ENCODE measurements at regions not wholly inside any gene's neighbourhood (a gene's known extent, or its start where the extent isn't known, plus 50 kb on each side); places are given as distances from the start of the nearest gene placed in this dataset.

- Mint-ChIP-seq H3K4me1 (no peaks in the 10 kb centered on the region), H3K36me3 (no peaks in the 10 kb centered on the region), H3K9me3 (no peaks in the 10 kb centered on the region), H3K27ac (no peak overlapping the region), H3K4me3 (no peak overlapping the region), H3K27me3 (ENCODE audit: low read depth) (no peaks in the 10 kb centered on the region)
- TF ChIP-seq, protein P1, sequence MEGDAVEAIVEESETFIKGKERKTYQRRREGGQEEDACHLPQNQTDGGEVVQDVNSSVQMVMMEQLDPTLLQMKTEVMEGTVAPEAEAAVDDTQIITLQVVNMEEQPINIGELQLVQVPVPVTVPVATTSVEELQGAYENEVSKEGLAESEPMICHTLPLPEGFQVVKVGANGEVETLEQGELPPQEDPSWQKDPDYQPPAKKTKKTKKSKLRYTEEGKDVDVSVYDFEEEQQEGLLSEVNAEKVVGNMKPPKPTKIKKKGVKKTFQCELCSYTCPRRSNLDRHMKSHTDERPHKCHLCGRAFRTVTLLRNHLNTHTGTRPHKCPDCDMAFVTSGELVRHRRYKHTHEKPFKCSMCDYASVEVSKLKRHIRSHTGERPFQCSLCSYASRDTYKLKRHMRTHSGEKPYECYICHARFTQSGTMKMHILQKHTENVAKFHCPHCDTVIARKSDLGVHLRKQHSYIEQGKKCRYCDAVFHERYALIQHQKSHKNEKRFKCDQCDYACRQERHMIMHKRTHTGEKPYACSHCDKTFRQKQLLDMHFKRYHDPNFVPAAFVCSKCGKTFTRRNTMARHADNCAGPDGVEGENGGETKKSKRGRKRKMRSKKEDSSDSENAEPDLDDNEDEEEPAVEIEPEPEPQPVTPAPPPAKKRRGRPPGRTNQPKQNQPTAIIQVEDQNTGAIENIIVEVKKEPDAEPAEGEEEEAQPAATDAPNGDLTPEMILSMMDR (IDR thresholded peaks at IDR 0.05; ENCODE audit: unreplicated experiment), result no peak
- DNase-seq (ENCODE audit: low spot score in 2 of 2, unreplicated experiment in 2 of 2), result no peak
These were observed 174.5 kb upstream of the AFDN start for GRCh38 chr6:167652042-167652700.

DNA sequence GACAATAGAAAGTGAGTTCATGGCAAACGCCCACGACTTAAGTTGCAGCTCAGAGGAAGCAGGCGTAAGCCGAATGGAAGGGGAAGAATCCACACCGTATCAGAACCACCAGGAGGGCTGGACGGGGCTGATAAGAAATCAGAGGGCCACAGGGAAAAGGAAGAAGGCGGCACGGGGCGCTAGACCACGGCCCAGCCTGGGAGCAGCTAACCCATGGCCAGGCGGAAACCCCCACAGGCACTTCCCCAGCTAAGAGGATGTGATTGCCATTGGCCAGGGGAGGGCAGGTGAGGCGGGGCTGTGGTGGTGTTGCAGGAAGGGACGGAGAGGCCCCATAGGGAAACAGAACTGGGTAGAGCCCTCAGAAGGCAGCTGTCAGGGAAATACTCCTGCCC is 174.0 kb upstream of the AFDN start:
- Mint-ChIP-seq H3K27me3 (ENCODE audit: low read depth) (no peaks in the 10 kb centered on the region), H3K4me3 (no peak overlapping the region), H3K36me3 (no peaks in the 10 kb centered on the region), H3K9me3 (no peaks in the 10 kb centered on the region), H3K27ac (no peak overlapping the region), H3K4me1 (no peaks in the 10 kb centered on the region)
- TF ChIP-seq, protein P1 (IDR thresholded peaks at IDR 0.05; ENCODE audit: unreplicated experiment), result no peak
- DNase-seq (ENCODE audit: low spot score in 2 of 2, unreplicated experiment in 2 of 2), result no peak

- Mint-ChIP-seq H3K9me3 (no peaks in the 10 kb centered on the region), H3K27me3 (ENCODE audit: low read depth) (no peaks in the 10 kb centered on the region), H3K4me3 (no peak overlapping the region), H3K4me1 (no peaks in the 10 kb centered on the region), H3K36me3 (no peaks in the 10 kb centered on the region), H3K27ac (no peak overlapping the region)
- no peak for DNase-seq (ENCODE audit: low spot score in 2 of 2, unreplicated experiment in 2 of 2)
- TF ChIP-seq, protein P1 (IDR thresholded peaks at IDR 0.05; ENCODE audit: unreplicated experiment), result no peak
These were observed 173.2 kb upstream of the AFDN start for GRCh38 chr6:167653561-167653960.

DNA sequence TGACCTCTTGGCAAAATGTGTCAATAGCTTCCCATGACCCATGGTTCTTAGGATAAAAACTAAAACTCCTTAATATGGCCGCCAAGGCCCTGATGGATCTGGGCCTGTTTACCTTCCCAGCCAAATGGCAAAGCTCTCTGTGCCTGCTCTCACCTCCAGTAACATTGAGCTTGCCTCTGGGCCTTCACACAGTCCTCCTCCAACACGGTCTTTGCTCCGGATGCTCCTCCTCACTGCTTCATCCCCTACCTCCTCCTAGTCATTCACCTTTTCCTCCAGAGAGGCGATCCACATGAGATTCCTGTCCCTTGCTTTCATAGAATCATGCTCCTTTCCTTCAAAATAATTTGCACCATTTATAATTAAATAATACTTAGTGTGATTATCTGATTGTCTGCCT is 172.3 kb upstream of the AFDN start:
- Mint-ChIP-seq H3K4me1 (no peaks in the 10 kb centered on the region), H3K4me3 (no peak overlapping the region), H3K27ac (no peak overlapping the region), H3K27me3 (ENCODE audit: low read depth) (no peaks in the 10 kb centered on the region), H3K36me3 (no peaks in the 10 kb centered on the region), H3K9me3 (no peaks in the 10 kb centered on the region)
- no peak for DNase-seq (ENCODE audit: low spot score in 2 of 2, unreplicated experiment in 2 of 2)
- TF ChIP-seq, protein P1 (IDR thresholded peaks at IDR 0.05; ENCODE audit: unreplicated experiment), result no peak

DNA sequence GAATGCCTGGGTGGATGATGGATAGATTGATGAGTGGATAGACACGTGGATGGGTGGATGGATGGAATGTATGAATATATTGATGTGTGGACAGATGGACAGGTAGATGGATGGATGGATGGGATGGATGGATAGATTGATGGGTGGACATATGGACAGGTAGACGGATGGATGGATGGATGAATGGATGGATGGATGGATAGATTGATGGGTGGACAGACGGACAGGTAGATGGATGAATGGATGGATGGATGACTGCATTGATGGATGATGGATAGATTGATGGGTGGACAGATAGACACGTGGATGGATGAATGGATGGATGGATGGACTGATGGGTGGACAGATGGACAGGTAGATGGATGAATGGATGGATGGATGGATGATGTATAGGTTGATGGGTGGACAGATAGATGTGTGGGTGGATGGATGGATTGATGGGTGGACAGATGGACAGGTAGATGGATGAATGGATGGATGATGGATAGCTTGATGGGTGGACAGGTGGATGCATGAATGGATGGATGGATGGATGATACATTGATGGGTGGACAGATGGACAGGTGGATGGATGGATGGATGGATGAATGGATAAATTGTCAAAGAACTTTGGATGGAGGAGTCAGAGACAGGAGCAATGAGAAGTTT is 171.4 kb upstream of the AFDN start:
- no peak overlapping the region for H3K27ac Mint-ChIP-seq
- no peak overlapping the region for H3K4me3 Mint-ChIP-seq
- TF ChIP-seq, protein P1 (IDR thresholded peaks at IDR 0.05; ENCODE audit: unreplicated experiment), result no peak
- H3K27me3 Mint-ChIP-seq (ENCODE audit: low read depth), result no peaks in the 10 kb centered on the region
- H3K9me3 Mint-ChIP-seq, result no peaks in the 10 kb centered on the region
- DNase-seq (ENCODE audit: low spot score in 2 of 2, unreplicated experiment in 2 of 2), result no peak
- peaks cover under 1% of the 10 kb centered on the region for H3K4me1 Mint-ChIP-seq
- no peaks in the 10 kb centered on the region for H3K36me3 Mint-ChIP-seq
